K562 (cell line): ENCODE measurements at regions not wholly inside any gene's neighbourhood (a gene's known extent, or its start where the extent isn't known, plus 50 kb on each side); places are given as distances from the start of the nearest gene placed in this dataset.

Experiments used
- ATF6 ChIP-seq: sonication (generic); formaldehyde crosslinking; IDR thresholded peaks from 2 replicates; pipeline ENCODE4 v1.4.0; 2020; ENCODE audit warnings: mild to moderate bottlenecking, missing genetic modification reagents
- BRCA1 ChIP-seq, 2 experiments: fragments of 450-650 bp in 1 of 2; sonication (generic) in 1 of 2; formaldehyde crosslinking in 1 of 2; IDR thresholded peaks; 2 replicates each; pipeline versions ENCODE4 v1.5.0 to v1.6.1; 2017 to 2020; ENCODE audit warnings: mild to moderate bottlenecking in 1 of 2, missing genetic modification reagents in 1 of 2
- CTCF ChIP-seq, 3 experiments: IDR thresholded peaks in 2 of 3; conservative IDR thresholded peaks in 1 of 3; 2 replicates each; pipeline ENCODE4 v1.5.1; 2011 to 2012; ENCODE audit warnings: low read length in 3 of 3, mild to moderate bottlenecking in 3 of 3, control low read depth in 2 of 3, improper control_type of control experiment in 1 of 3, inconsistent platforms in 1 of 3, low read depth in 1 of 3, mixed read lengths in 1 of 3, moderate library complexity in 1 of 3; ENCODE audit not compliant: insufficient read depth in 2 of 3
- ELF1 ChIP-seq: fragments of 200-800 bp; sonication (Bioruptor generic); IDR thresholded peaks from 2 replicates; pipeline ENCODE4 v1.6.1; 2016; ENCODE audit warnings: missing genetic modification characterization, missing compliant biosample characterization
- EZH2 ChIP-seq: IDR thresholded peaks from 2 replicates; pipeline ENCODE4 v1.6.1; 2012; ENCODE audit warnings: low read depth, mild to moderate bottlenecking, inconsistent platforms, low read length, borderline replicate concordance
- HSF4 ChIP-seq: fragments of 250-450 bp; sonication (Bioruptor Pico); IDR thresholded peaks from 2 replicates; pipeline ENCODE4 v2.1.2; 2022; ENCODE audit warnings: mild to moderate bottlenecking, moderate library complexity, borderline replicate concordance
- MAFK ChIP-seq: IDR thresholded peaks from 2 replicates; pipeline ENCODE4 v1.6.1; 2011; ENCODE audit warnings: low read length, improper control_type of control experiment
- MAZ ChIP-seq, 2 experiments: fragments of 450-650 bp in 1 of 2; sonication (generic) in 1 of 2; formaldehyde crosslinking; IDR thresholded peaks in 1 of 2; conservative IDR thresholded peaks in 1 of 2; 2 replicates each; pipeline versions ENCODE4 v1.4.0 to v1.5.0; 2020; ENCODE audit warnings: mild to moderate bottlenecking in 1 of 2, missing genetic modification reagents in 1 of 2
- REST ChIP-seq, 2 experiments: fragments of 450-650 bp; formaldehyde crosslinking in 1 of 2; IDR thresholded peaks; 2 replicates each; pipeline versions ENCODE4 v1.4.0 to v1.6.1; 2014 to 2020; ENCODE audit warnings: mild to moderate bottlenecking in 2 of 2, borderline replicate concordance in 1 of 2, low read depth in 1 of 2

- TF ChIP-seq CTCF (IDR thresholded peaks at IDR 0.05 in 2 of 3, conservative IDR thresholded peaks at IDR 0.05 in 1 of 3; ENCODE audit: insufficient read depth in 2 of 3, low read depth in 1 of 3, low read length in 3 of 3), result no peak
- no peak for TF ChIP-seq REST (IDR thresholded peaks at IDR 0.05; ENCODE audit: borderline replicate concordance)
- no peak for TF ChIP-seq REST (CRISPR knock-in tag; IDR thresholded peaks at IDR 0.05; ENCODE audit: low read depth)
- no peak for TF ChIP-seq ATF6 (CRISPR knock-in tag)
- no peak for TF ChIP-seq ELF1
- TF ChIP-seq EZH2, result no peak
- TF ChIP-seq HSF4 (CRISPR knock-in tag), result no peak
- no peak for TF ChIP-seq MAFK
- no peak for TF ChIP-seq MAZ (CRISPR knock-in tag; conservative IDR thresholded peaks at IDR 0.05 in 1 of 2, IDR thresholded peaks at IDR 0.05 in 1 of 2)
- TF ChIP-seq BRCA1 (IDR thresholded peaks at IDR 0.05), result no peak
- TF ChIP-seq BRCA1 (CRISPR knock-in tag; IDR thresholded peaks at IDR 0.05), result no peak
These were observed 171.3 kb downstream of the CD83 start for GRCh38 chr6:14288910-14289309.
